ENCODE measurements at regions not wholly inside any gene's neighbourhood (a gene's known extent, or its start where the extent isn't known, plus 50 kb on each side); places are given as distances from the start of the nearest gene placed in this dataset.
A peak's percentile ranks its signal among the peaks of the same experiment; 100 is the strongest.

- no peaks in the 10 kb centered on the region for H3K27me3 ChIP-seq
- TF ChIP-seq CTCF (IDR thresholded peaks at IDR 0.05) (peak; percentile 56 to 86 (median 72)), POLR2A (IDR thresholded peaks at IDR 0.05) (no peak)
- H3K4me1 ChIP-seq (replicated peaks in 1 of 2), result no peaks in the 10 kb centered on the region
- WGBS, 4 donors, result 9 to 16% (median 15%) methylated on average over 3 of the region's 3 CpGs
- peak; percentile 30 to 77 (median 59) for DNase-seq
- intact Hi-C loops (cut with DNase I), result loop anchor here (10.0 kb wide), 2 partner anchors 318 to 328 kb away; no protein-coding TSS in a partner anchor
- no peaks in the 10 kb centered on the region for H3K36me3 ChIP-seq (replicated peaks in 1 of 2)
- no peaks in the 10 kb centered on the region for H3K9me3 ChIP-seq (replicated peaks in 1 of 3)
- H3K27ac ChIP-seq, result no peak overlapping the region
- H3K4me3 ChIP-seq, result no peak overlapping the region
These were observed 218.3 kb upstream of the GLRA1 start for GRCh38 chr5:152142840-152143469.

GRCh38 chr5:152140347-152140746, 215.7 kb upstream of the GLRA1 start:
- H3K27me3 ChIP-seq, result no peaks in the 10 kb centered on the region
- H3K27ac ChIP-seq, result no peak overlapping the region
- no peak overlapping the region for H3K4me3 ChIP-seq
- no peaks in the 10 kb centered on the region for H3K9me3 ChIP-seq (replicated peaks in 1 of 3)
- H3K4me1 ChIP-seq (replicated peaks in 1 of 2), result no peaks in the 10 kb centered on the region
- TF ChIP-seq CTCF (IDR thresholded peaks at IDR 0.05), result no peak
- no peak for TF ChIP-seq POLR2A (IDR thresholded peaks at IDR 0.05)
- no peak for DNase-seq
- no peaks in the 10 kb centered on the region for H3K36me3 ChIP-seq (replicated peaks in 1 of 2)
- WGBS, 4 donors, result 87 to 94% (median 88%) methylated on average over 1 of the region's 1 CpG
- intact Hi-C loops (cut with DNase I), result loop anchor here (10.0 kb wide), 2 partner anchors 316 to 326 kb away; no protein-coding TSS in a partner anchor

GRCh38 chr5:152137063-152137462, 212.4 kb upstream of the GLRA1 start:
- TF ChIP-seq POLR2A (IDR thresholded peaks at IDR 0.05) (no peak), CTCF (IDR thresholded peaks at IDR 0.05) (no peak)
- Histone ChIP-seq H3K27me3 (no peaks in the 10 kb centered on the region), H3K4me3 (no peak overlapping the region), H3K27ac (no peak overlapping the region), H3K4me1 (replicated peaks in 1 of 2) (no peaks in the 10 kb centered on the region), H3K9me3 (replicated peaks in 1 of 3) (no peaks in the 10 kb centered on the region), H3K36me3 (replicated peaks in 1 of 2) (no peaks in the 10 kb centered on the region)
- 35 to 49% (median 37%) methylated on average over 4 of the region's 4 CpGs for whole genome bisulfite sequencing, 4 donors
- intact Hi-C loops (cut with DNase I), result no loop called here
- no peak for DNase-seq

GRCh38 chr5:152136321-152136720, 211.7 kb upstream of the GLRA1 start:
- Histone ChIP-seq H3K27ac (no peak overlapping the region), H3K36me3 (replicated peaks in 1 of 2) (no peaks in the 10 kb centered on the region), H3K4me1 (replicated peaks in 1 of 2) (no peaks in the 10 kb centered on the region), H3K9me3 (replicated peaks in 1 of 3) (no peaks in the 10 kb centered on the region), H3K27me3 (no peaks in the 10 kb centered on the region), H3K4me3 (no peak overlapping the region)
- DNase-seq, result no peak
- no peak for TF ChIP-seq CTCF (IDR thresholded peaks at IDR 0.05)
- no peak for TF ChIP-seq POLR2A (IDR thresholded peaks at IDR 0.05)
- 74 to 83% (median 78%) methylated on average over 6 of the region's 6 CpGs for WGBS, 4 donors
- intact Hi-C loops (cut with DNase I), result no loop called here

Measured in adrenal gland (tissue), 9 donors.